Right renal cortex interstitium (tissue), 3 donors: ENCODE measurements at regions not wholly inside any gene's neighbourhood (a gene's known extent, or its start where the extent isn't known, plus 50 kb on each side); places are given as distances from the start of the nearest gene placed in this dataset.

Experiments
- DNase-seq, 3 donors: peaks; one replicate each; pipeline ENCODE4 v3.0.0-alpha.2; 2013; ENCODE audit warnings: low read depth in 3 of 3, low spot score in 2 of 3

- DNase-seq = no peak
Measured at GRCh38 chr3:170784406-170784805, 85.6 kb downstream of the RPL22L1 start.

- no peak for DNase-seq
Measured at GRCh38 chr3:170780955-170781354, 89.0 kb downstream of the RPL22L1 start.

- DNase-seq = no peak
Measured at GRCh38 chr3:170780471-170780870, 89.5 kb downstream of the RPL22L1 start.

GRCh38 chr3:170778240-170779217 lies 91.5 kb downstream of the RPL22L1 start:
- no peak for DNase-seq

- DNase-seq = no peak
Measured at GRCh38 chr3:170777564-170777926, 92.5 kb downstream of the RPL22L1 start.

DNA sequence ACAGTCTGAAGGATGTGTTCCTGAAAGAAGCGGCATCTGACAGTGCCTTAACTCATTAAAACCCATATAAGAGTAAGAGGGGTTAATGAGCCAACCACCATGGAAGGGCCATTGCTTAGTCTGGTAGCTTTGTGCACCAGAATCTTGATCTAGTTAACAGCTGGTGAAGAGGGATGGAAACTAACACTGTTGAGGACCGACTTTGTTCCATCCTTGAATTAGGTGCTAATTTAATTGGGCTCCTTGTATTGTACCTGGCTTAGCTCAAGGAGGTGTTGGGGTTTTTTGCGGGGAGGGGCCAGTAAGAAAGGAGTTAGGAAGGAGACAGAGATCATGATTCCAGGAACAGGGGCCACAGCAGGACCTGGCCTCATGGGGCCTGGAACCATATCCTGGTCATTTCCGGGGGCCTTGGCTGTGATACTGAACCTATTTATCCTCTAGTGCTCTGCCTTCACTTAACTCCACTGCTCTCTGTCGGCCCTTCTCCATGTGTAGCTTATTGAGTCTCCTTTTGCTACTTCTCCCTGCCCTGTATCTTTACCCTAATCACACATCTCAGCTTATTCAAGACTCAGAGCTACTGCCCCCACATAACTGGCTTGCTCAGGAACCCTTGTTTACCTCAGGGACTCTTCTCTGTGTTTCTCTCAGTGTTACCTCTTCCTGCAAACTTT lies 93.0 kb downstream of the RPL22L1 start:
- DNase-seq = no peak

DNA sequence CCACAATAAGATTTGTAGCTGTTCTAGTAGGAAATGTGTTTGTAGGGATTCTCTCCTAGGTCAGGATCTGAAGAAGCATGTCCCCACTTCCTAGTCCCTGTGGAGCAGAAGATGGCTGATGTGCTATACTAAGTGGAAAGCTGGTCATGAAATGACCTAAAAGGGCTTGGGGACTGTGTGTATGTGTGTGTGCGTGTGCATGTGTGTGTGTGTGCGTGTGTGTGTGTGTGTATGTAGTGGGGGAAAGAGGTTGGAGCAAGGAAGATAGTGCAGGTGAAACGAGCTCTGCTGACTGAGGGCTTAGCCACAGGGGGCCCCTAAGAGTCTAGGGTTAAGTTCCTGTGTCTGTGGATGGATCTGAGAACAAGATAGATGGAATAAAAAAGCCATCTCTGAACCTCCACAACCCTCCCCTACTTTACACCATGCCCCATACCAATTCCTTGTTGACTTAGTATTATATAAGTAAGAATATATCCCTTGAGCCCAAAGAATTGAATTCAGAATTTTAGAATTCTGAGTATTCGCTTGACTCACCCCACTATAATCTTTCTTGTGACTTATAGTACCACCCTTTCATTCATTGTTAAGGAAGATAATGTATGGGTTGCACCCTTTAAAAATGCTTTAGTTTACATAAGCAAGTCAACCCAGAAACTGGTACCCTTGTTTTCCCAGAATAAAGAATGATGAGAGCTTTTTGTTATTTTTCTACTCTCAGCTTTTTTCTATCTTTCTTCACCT lies 96.1 kb downstream of the RPL22L1 start:
- no peak for DNase-seq

DNA sequence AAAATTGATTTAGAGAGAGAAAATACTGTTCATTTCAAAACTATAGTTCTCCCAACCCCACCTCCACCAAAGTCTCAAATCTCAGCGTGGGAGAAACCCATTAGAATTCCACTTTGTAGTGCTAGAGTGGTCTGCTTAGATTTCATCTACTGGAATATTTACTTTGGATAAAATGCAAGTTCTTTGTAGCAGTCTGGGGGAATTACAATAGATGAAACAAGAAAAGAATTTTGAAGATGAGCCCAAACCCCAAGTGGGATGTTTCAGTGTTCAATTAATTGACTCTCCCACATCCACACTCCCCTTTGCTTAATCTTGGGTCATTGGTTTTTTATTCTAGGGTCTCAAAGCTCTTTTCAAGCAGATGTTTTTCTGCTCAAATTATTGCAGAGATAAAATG lies 97.8 kb downstream of the RPL22L1 start:
- no peak for DNase-seq

- no peak for DNase-seq
Measured at GRCh38 chr3:170768334-170768801, 101.6 kb downstream of the RPL22L1 start.

DNA sequence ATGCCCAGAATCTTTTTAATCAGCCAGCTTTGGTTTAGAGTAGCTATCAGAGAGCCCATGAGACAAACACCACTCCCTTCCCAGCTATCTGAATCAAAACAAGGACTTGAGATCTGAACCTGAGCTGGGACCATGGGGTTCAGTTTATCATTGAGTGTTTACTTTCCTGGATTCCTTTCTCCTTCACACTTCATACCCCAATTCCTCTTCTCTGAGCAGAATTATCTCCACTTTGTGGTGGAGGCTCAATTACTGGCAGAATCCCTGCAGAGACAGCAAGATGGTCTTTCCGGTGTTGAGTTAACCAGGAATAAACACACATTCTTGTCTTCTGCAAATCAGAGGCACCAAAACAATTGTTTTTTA lies 102.4 kb downstream of the RPL22L1 start:
- no peak for DNase-seq

GRCh38 chr3:170766823-170767575 lies 103.0 kb downstream of the RPL22L1 start:
- no peak for DNase-seq

GRCh38 chr3:170766253-170766652 lies 103.7 kb downstream of the RPL22L1 start:
- no peak for DNase-seq

- no peak for DNase-seq
Measured at GRCh38 chr3:170765419-170766078, 104.4 kb downstream of the RPL22L1 start.

- DNase-seq = no peak
Measured at GRCh38 chr3:170764017-170764416, 106.0 kb downstream of the RPL22L1 start.

GRCh38 chr3:170762064-170762463 lies 107.9 kb downstream of the RPL22L1 start:
- DNase-seq = no peak

GRCh38 chr3:170761103-170761502 lies 108.9 kb downstream of the RPL22L1 start:
- DNase-seq = no peak

GRCh38 chr3:170760174-170760526 lies 109.8 kb downstream of the RPL22L1 start:
- DNase-seq = no peak

DNA sequence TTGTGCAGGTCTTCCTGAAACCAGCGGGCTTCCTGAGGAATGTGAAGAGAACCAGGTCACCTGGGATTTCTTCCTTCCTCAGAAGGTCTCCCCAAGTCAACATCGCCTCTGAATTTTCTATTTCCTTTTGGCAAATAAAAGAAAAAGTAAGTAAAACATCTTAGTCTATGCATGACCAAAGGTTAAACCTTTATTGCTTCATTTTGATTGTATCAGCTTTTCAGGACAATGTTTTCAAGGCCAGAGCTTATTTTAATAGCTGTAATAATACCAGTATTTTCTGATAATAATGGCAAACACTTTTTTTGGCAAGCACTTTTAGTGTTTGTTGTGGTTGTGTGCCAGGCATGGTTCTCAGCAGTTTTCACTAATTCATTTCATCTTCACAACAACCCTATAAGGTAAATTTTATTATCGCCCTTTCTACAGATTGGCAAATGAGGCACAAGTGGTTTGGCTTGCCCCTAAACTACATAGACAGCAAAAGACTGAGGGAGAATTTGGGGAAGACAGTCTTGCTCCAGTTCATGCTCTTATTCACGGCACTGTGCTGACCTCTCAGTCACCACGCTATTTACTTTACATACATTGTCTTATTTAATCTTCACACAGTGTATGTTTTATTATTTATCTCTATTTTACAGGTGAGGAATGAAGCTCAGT lies 110.4 kb downstream of the RPL22L1 start:
- DNase-seq = no peak

- no peak for DNase-seq
Measured at GRCh38 chr3:170757038-170757437, 113.0 kb downstream of the RPL22L1 start.

- no peak for DNase-seq
Measured at GRCh38 chr3:170754311-170754693, 115.7 kb downstream of the RPL22L1 start.
